Psoas muscle (tissue), 7 donors: ENCODE measurements at regions not wholly inside any gene's neighbourhood (a gene's known extent, or its start where the extent isn't known, plus 50 kb on each side); places are given as distances from the start of the nearest gene placed in this dataset.

Experiments
- ATAC-seq, 4 donors: fragments of 200-7000 bp; cut with Tn5 transposase; one replicate each; pipeline ENCODE4 v1.9.1; 2020; ENCODE audit warnings: moderate library complexity in 3 of 4, mild to moderate bottlenecking in 2 of 4
- DNase-seq, 2 donors: peaks; one replicate each; pipeline ENCODE4 v3.0.0-alpha.2; 2020
- H3K27ac ChIP-seq: fragments of 200-600 bp; one replicate; pipeline ENCODE4 v1.8.0; 2022
- H3K27me3 ChIP-seq, 3 donors: fragments of 200-600 bp in 1 of 3; one replicate each; pipeline versions ENCODE4 v1.6.1 to v1.8.0; 2013 to 2022; ENCODE audit warnings: low read length in 2 of 3, mild to moderate bottlenecking in 2 of 3, moderate library complexity in 1 of 3; ENCODE audit not compliant: insufficient read depth in 3 of 3
- H3K36me3 ChIP-seq, 2 donors: fragments of 200-600 bp in 1 of 2; one replicate each; pipeline versions ENCODE4 v1.6.1 to v1.8.0; 2013 to 2022; ENCODE audit warnings: low read depth in 1 of 2, mild to moderate bottlenecking in 1 of 2, moderate library complexity in 1 of 2; ENCODE audit not compliant: insufficient read depth in 1 of 2
- H3K4me1 ChIP-seq: fragments of 200-600 bp; one replicate; pipeline ENCODE4 v1.8.0; 2022
- H3K4me3 ChIP-seq: fragments of 200-600 bp; one replicate; pipeline ENCODE4 v1.8.0; 2022; ENCODE audit warnings: mild to moderate bottlenecking
- H3K9me3 ChIP-seq: fragments of 200-600 bp; one replicate; pipeline ENCODE4 v1.8.0; 2022
- WGBS, 3 donors: extraction: QIAGEN DNeasy Blood & Tissue Kit; methylation state at CpG; one replicate each; pipeline versions ENCODE4 v1.1.6 to v1.1.7; 2013; 5-methylcytosine and 5-hydroxymethylcytosine counted together
- intact Hi-C, 2 donors: fragments of 100-400 bp; cut with DNase I; formaldehyde crosslinking; loops; one replicate each; pipeline versions ENCODE4 v1.11.0 to v1.14.2; 2022
- TF ChIP-seq, protein P1 (sequence below): fragments of 200-600 bp; IDR thresholded peaks from one replicate; pipeline ENCODE4 v1.8.0; 2022; ENCODE audit warnings: antibody characterized with exemption
- donor health status: healthy with polysubstance abuse.
- donor health status: DM: no; HTN: no; CAD: no; lungs with moderate emphysema.
- donor health status: Bipolar disorder and iron deficiency.
- donor health status: healthy.
- donor health status: DM: yes; HTN: yes; CAD: no.
- donor health status: DM: no; HTN: no; CAD: no.
- donor health status: DM: yes; HTN: yes; CAD: no.

DNA sequence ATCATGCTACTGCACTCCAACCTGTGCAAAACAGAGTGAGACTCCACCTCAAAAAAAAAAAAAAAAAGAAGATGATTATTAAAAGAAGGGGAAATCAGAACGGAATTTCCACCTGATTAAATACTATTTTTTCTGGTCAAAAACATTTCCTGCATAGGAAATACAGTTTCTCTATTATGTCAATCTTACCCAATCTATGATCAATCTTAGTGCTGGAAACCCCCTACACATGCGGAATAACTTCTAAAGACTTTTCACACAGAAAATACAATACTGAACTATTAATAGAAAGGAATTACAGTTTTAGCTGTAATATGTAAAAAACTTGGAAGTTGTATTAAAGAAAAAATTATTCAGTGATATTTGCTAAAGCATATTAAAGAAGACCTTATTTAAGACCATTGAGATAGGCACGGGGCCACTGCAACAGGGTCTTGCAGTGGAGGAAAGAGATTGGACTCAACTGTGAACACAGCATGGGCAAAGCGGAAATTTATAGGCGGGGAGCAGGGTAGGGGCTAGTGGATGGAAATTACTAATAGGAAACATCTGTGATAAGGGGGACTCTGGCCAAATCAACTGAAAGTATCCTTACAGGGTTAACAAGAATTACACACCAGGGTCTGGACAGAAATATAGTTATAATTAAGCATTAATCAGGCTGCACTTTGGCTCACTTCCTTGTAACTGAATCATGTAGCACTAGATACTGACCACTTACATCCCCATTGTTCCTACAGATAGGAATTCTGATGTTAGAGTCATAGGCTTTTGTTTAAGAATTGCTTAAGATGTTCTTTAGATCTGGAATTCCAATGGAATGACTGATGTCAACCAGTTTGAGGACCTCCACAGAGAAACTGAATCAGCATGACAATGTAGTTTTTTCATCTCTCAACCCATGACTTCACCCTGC is 411.5 kb upstream of the DDI1 start:
- ATAC-seq (peak in 1 of 4 donors; percentile 37), DNase-seq (no peak)
- H3K4me3 ChIP-seq = no peak overlapping the region
- 65 to 77% (median 71%) methylated on average over 5 of the region's 5 CpGs for WGBS, 3 donors
- intact Hi-C loops = no loop called here
- H3K27ac ChIP-seq = no peak overlapping the region
- no peaks in the 10 kb centered on the region for H3K9me3 ChIP-seq
- TF ChIP-seq, protein P1, sequence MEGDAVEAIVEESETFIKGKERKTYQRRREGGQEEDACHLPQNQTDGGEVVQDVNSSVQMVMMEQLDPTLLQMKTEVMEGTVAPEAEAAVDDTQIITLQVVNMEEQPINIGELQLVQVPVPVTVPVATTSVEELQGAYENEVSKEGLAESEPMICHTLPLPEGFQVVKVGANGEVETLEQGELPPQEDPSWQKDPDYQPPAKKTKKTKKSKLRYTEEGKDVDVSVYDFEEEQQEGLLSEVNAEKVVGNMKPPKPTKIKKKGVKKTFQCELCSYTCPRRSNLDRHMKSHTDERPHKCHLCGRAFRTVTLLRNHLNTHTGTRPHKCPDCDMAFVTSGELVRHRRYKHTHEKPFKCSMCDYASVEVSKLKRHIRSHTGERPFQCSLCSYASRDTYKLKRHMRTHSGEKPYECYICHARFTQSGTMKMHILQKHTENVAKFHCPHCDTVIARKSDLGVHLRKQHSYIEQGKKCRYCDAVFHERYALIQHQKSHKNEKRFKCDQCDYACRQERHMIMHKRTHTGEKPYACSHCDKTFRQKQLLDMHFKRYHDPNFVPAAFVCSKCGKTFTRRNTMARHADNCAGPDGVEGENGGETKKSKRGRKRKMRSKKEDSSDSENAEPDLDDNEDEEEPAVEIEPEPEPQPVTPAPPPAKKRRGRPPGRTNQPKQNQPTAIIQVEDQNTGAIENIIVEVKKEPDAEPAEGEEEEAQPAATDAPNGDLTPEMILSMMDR = no peak
- no peaks in the 10 kb centered on the region for H3K36me3 ChIP-seq
- no peaks in the 10 kb centered on the region for H3K27me3 ChIP-seq
- H3K4me1 ChIP-seq = no peaks in the 10 kb centered on the region

DNA sequence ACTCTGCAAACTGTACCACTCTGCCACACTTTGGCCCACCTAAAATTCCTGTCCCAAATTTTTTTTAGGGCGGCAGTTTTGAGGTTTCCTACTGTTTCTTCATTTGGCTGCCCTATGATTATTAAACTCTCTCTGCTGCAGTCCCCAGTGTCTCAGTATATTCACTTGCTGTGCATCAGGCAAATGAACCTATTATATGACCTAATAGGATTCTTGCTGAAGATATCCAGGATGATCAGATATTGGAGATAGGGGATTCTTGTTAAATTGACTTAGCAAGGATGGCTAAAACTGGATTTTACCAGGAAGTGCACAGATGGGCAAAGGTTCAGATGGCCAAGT is 410.8 kb upstream of the DDI1 start:
- Histone ChIP-seq H3K27me3 (no peaks in the 10 kb centered on the region), H3K27ac (no peak overlapping the region), H3K4me3 (no peak overlapping the region), H3K9me3 (no peaks in the 10 kb centered on the region), H3K36me3 (no peaks in the 10 kb centered on the region), H3K4me1 (no peaks in the 10 kb centered on the region)
- intact Hi-C loops = no loop called here
- DNase-seq (no peak), ATAC-seq (no peak)
- TF ChIP-seq, protein P1 = no peak
- 0 to 29% (median 0%) methylated on average over 1 of the region's 1 CpG for WGBS, 3 donors

DNA sequence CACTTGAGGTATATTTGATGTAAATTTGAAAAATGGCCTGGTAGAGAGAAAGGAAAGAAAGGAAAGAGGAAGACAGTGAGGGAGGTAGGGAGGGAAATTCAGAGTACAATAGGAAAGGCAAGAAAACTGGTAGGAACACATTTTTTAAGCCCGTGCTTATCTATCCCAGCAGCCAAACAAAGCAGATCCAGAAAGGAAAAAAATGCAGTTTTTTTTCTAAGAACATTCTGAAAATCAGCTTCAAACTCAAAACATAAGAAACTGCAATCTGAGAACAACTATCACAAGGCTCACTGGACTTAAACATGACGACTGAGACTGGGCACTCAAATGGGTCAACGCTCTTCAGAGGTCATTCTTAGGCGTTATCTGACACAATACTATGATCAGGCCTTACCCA is 408.3 kb upstream of the DDI1 start:
- intact Hi-C loops = no loop called here
- H3K27me3 ChIP-seq = no peaks in the 10 kb centered on the region

DNA sequence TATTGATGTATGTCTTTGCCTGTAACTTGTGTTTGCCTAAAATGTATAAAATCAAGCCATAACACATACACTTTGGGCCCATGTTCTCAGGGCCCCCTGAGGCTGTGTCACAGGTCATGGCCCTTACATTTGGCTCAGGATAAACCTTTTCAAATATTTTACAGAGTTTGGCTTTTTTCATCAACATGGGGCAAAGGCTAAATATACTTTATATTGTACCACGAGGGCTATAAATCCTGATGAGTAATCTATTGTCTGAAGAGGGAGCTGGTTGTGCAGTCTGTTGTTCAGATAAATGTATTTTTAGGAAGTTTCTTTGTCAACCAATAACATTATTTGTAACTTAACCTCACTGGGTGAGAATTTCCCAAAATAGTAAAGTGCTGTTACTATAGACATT is 404.6 kb upstream of the DDI1 start:
- Histone ChIP-seq H3K27me3 (no peaks in the 10 kb centered on the region), H3K4me3 (no peak overlapping the region), H3K27ac (no peak overlapping the region), H3K4me1 (no peaks in the 10 kb centered on the region), H3K9me3 (no peaks in the 10 kb centered on the region), H3K36me3 (no peaks in the 10 kb centered on the region)
- TF ChIP-seq, protein P1 = no peak
- intact Hi-C loops = no loop called here
- 36 to 46% (median 43%) methylated on average over 1 of the region's 1 CpG for WGBS, 3 donors
- ATAC-seq = no peak
- DNase-seq = no peak

More for the DNA sequence above, 408.3 kb upstream of the DDI1 start:
- 81 to 89% (median 87%) methylated on average over 4 of the region's 4 CpGs for WGBS, 3 donors
- no peak for DNase-seq
- TF ChIP-seq, protein P1 = no peak
- no peaks in the 10 kb centered on the region for H3K4me1 ChIP-seq
- no peak overlapping the region for H3K4me3 ChIP-seq
- no peaks in the 10 kb centered on the region for H3K36me3 ChIP-seq
- no peak for ATAC-seq
- H3K27ac ChIP-seq = no peak overlapping the region
- no peaks in the 10 kb centered on the region for H3K9me3 ChIP-seq
